Adrenal gland (tissue), 9 donors: ENCODE measurements at regions not wholly inside any gene's neighbourhood (a gene's known extent, or its start where the extent isn't known, plus 50 kb on each side); places are given as distances from the start of the nearest gene placed in this dataset.

ENCODE experiments used
- DNase-seq, 7 donors: peaks; one replicate each; pipeline ENCODE4 v3.0.0-alpha.2; 2019 to 2020
- H3K27ac ChIP-seq, 5 donors: fragments of 200-600 bp; sonication (generic) in 4 of 5; 1 replicate in 3 of 5; 2 replicates in 2 of 5; pipeline versions ENCODE4 v1.5.1 to v1.8.0; 2016 to 2020; ENCODE audit warnings: mild to moderate bottlenecking in 1 of 5
- H3K27me3 ChIP-seq: fragments of 200-600 bp; 2 replicates; pipeline ENCODE4 v1.8.0; 2021
- H3K36me3 ChIP-seq, 2 donors: fragments of 200-600 bp; replicated peaks in 1 of 2; 1 replicate in 1 of 2; 2 replicates in 1 of 2; pipeline versions ENCODE4 v1.5.1 to v1.8.0; 2018 to 2022
- H3K4me1 ChIP-seq, 2 donors: fragments of 200-600 bp; replicated peaks in 1 of 2; 1 replicate in 1 of 2; 2 replicates in 1 of 2; pipeline versions ENCODE4 v1.5.1 to v1.8.0; 2018 to 2021
- H3K4me3 ChIP-seq, 4 donors: fragments of 200-600 bp; sonication (generic) in 3 of 4; one replicate each; pipeline ENCODE4 v1.5.1; 2016 to 2018
- H3K9me3 ChIP-seq, 3 donors: fragments of 200-600 bp; sonication (generic) in 1 of 3; replicated peaks in 1 of 3; 1 replicate in 2 of 3; 2 replicates in 1 of 3; pipeline versions ENCODE4 v1.5.1 to v1.8.0; 2016 to 2021
- POLR2A ChIP-seq, 2 donors: fragments of 450-650 bp; IDR thresholded peaks; one replicate each; pipeline ENCODE4 v1.6.1; 2017; ENCODE audit warnings: antibody characterized with exemption in 2 of 2, mild to moderate bottlenecking in 2 of 2, moderate library complexity in 1 of 2
- WGBS, 4 donors: extraction: QIAGEN DNeasy Blood & Tissue Kit in 2 of 4; methylation state at CpG; one replicate each; pipeline versions ENCODE4 v1.1.5 to v1.1.7; 2013 to 2017; 5-methylcytosine and 5-hydroxymethylcytosine counted together
- intact Hi-C, 2 donors: fragments of 100-400 bp; cut with DNase I; formaldehyde crosslinking; loops; one replicate each; pipeline versions ENCODE4 v1.14.1 to v1.15.0; 2022 to 2023
- TF ChIP-seq, protein P1 (sequence below), 6 experiments: fragments of 450-650 bp in 4 of 6; fragments of 200-600 bp in 2 of 6; sonication (generic) in 1 of 6; IDR thresholded peaks; 1 replicate in 5 of 6; 2 replicates in 1 of 6; pipeline versions ENCODE4 v1.5.1 to v1.8.0; 2016 to 2021; ENCODE audit warnings: antibody characterized with exemption in 6 of 6, mild to moderate bottlenecking in 2 of 6, moderate library complexity in 1 of 6
- donor health status: healthy with polysubstance abuse.
- donor health status: Bipolar disorder and iron deficiency.
- donor health status: DM: yes; HTN: yes; CAD: no.
- donor health status: DM: no; HTN: no; CAD: no.
- donor health status: DM: no; HTN: no; CAD: no.

GRCh38 chr18:79629249-79629558 lies 50.4 kb upstream of the CTDP1 start:
- Histone ChIP-seq H3K9me3 (no peaks in the 10 kb centered on the region), H3K4me3 (no peak overlapping the region), H3K36me3 (no peaks in the 10 kb centered on the region), H3K4me1 (no peaks in the 10 kb centered on the region), H3K27ac (no peak overlapping the region), H3K27me3 (peaks cover 4% of the 10 kb centered on the region)
- no peak for TF ChIP-seq POLR2A (IDR thresholded peaks at IDR 0.05)
- TF ChIP-seq, protein P1, sequence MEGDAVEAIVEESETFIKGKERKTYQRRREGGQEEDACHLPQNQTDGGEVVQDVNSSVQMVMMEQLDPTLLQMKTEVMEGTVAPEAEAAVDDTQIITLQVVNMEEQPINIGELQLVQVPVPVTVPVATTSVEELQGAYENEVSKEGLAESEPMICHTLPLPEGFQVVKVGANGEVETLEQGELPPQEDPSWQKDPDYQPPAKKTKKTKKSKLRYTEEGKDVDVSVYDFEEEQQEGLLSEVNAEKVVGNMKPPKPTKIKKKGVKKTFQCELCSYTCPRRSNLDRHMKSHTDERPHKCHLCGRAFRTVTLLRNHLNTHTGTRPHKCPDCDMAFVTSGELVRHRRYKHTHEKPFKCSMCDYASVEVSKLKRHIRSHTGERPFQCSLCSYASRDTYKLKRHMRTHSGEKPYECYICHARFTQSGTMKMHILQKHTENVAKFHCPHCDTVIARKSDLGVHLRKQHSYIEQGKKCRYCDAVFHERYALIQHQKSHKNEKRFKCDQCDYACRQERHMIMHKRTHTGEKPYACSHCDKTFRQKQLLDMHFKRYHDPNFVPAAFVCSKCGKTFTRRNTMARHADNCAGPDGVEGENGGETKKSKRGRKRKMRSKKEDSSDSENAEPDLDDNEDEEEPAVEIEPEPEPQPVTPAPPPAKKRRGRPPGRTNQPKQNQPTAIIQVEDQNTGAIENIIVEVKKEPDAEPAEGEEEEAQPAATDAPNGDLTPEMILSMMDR (IDR thresholded peaks at IDR 0.05) = no peak
- DNase-seq = peak in 1 of 7 donors; percentile 7
- intact Hi-C loops = no loop called here
- 60 to 80% (median 68%) methylated on average over 5 to 10 of the region's 10 CpGs for WGBS, 4 donors

- no peaks in the 10 kb centered on the region for H3K9me3 ChIP-seq
- H3K27ac ChIP-seq = no peak overlapping the region
- H3K36me3 ChIP-seq = no peaks in the 10 kb centered on the region
- intact Hi-C loops = no loop called here
- H3K27me3 ChIP-seq = peaks cover 4% of the 10 kb centered on the region
- no peaks in the 10 kb centered on the region for H3K4me1 ChIP-seq
- TF ChIP-seq, protein P1 (IDR thresholded peaks at IDR 0.05) = no peak
- H3K4me3 ChIP-seq = no peak overlapping the region
- DNase-seq = no peak
- 84 to 86% (median 85%) methylated on average over 6 of the region's 6 CpGs for WGBS, 4 donors
Measured at GRCh38 chr18:79629606-79630005, 50.0 kb upstream of the CTDP1 start.
